ENCODE measurements at regions not wholly inside any gene's neighbourhood (a gene's known extent, or its start where the extent isn't known, plus 50 kb on each side); places are given as distances from the start of the nearest gene placed in this dataset.

GRCh38 chr14:106204063-106204462, 677.7 kb downstream of the TMEM121 start:
- TF ChIP-seq CREB1 (IDR thresholded peaks at IDR 0.05; ENCODE audit: low read depth) (no peak), FOXM1 (IDR thresholded peaks at IDR 0.05; ENCODE audit: borderline replicate concordance, low read depth) (no peak), MAX (IDR thresholded peaks at IDR 0.05) (no peak), USF1 (IDR thresholded peaks at IDR 0.05) (no peak), NFIC (IDR thresholded peaks at IDR 0.05) (no peak), ZBTB7A (IDR thresholded peaks at IDR 0.05; ENCODE audit: low read depth) (no peak), EP300 (IDR thresholded peaks at IDR 0.05; ENCODE audit: borderline replicate concordance) (no peak), TEAD4 (IDR thresholded peaks at IDR 0.05) (no peak), RAD21 (IDR thresholded peaks at IDR 0.05; ENCODE audit: low read depth) (no peak), TCF12 (IDR thresholded peaks at IDR 0.05; ENCODE audit: low read depth) (no peak), TAF1 (IDR thresholded peaks at IDR 0.05; ENCODE audit: low read depth) (no peak), CEBPB (IDR thresholded peaks at IDR 0.05) (no peak), YY1 (IDR thresholded peaks at IDR 0.05; ENCODE audit: low read depth) (no peak), EGR1 (IDR thresholded peaks at IDR 0.05) (no peak), REST (IDR thresholded peaks at IDR 0.05; ENCODE audit: low read depth) (no peak)

GRCh38 chr14:106207316-106207715, 680.9 kb downstream of the TMEM121 start:
- no peak for TF ChIP-seq YY1 (IDR thresholded peaks at IDR 0.05; ENCODE audit: low read depth)
- TF ChIP-seq FOXM1 (IDR thresholded peaks at IDR 0.05; ENCODE audit: borderline replicate concordance, low read depth), result no peak
- TF ChIP-seq CREB1 (IDR thresholded peaks at IDR 0.05; ENCODE audit: low read depth), result no peak
- no peak for TF ChIP-seq TEAD4 (IDR thresholded peaks at IDR 0.05)
- no peak for TF ChIP-seq TCF12 (IDR thresholded peaks at IDR 0.05; ENCODE audit: low read depth)
- no peak for TF ChIP-seq ZBTB7A (IDR thresholded peaks at IDR 0.05; ENCODE audit: low read depth)
- TF ChIP-seq TAF1 (IDR thresholded peaks at IDR 0.05; ENCODE audit: low read depth), result no peak
- TF ChIP-seq REST (IDR thresholded peaks at IDR 0.05; ENCODE audit: low read depth), result no peak

- TF ChIP-seq USF1 (IDR thresholded peaks at IDR 0.05) (no peak), NFIC (IDR thresholded peaks at IDR 0.05) (no peak), EGR1 (IDR thresholded peaks at IDR 0.05) (no peak), MAX (IDR thresholded peaks at IDR 0.05) (no peak), ZBTB7A (IDR thresholded peaks at IDR 0.05; ENCODE audit: low read depth) (no peak), CEBPB (IDR thresholded peaks at IDR 0.05) (no peak), TEAD4 (IDR thresholded peaks at IDR 0.05) (no peak), CREB1 (IDR thresholded peaks at IDR 0.05; ENCODE audit: low read depth) (no peak), FOXM1 (IDR thresholded peaks at IDR 0.05; ENCODE audit: borderline replicate concordance, low read depth) (no peak), RAD21 (IDR thresholded peaks at IDR 0.05; ENCODE audit: low read depth) (no peak), EP300 (IDR thresholded peaks at IDR 0.05; ENCODE audit: borderline replicate concordance) (no peak), REST (IDR thresholded peaks at IDR 0.05; ENCODE audit: low read depth) (no peak), TCF12 (IDR thresholded peaks at IDR 0.05; ENCODE audit: low read depth) (no peak), TAF1 (IDR thresholded peaks at IDR 0.05; ENCODE audit: low read depth) (no peak), YY1 (IDR thresholded peaks at IDR 0.05; ENCODE audit: low read depth) (no peak)
Measured at GRCh38 chr14:106208794-106209193, 682.4 kb downstream of the TMEM121 start.

GRCh38 chr14:106209755-106210154, 683.4 kb downstream of the TMEM121 start:
- no peak for TF ChIP-seq TCF12 (IDR thresholded peaks at IDR 0.05; ENCODE audit: low read depth)
- no peak for TF ChIP-seq CREB1 (IDR thresholded peaks at IDR 0.05; ENCODE audit: low read depth)
- TF ChIP-seq EGR1 (IDR thresholded peaks at IDR 0.05), result no peak
- no peak for TF ChIP-seq EP300 (IDR thresholded peaks at IDR 0.05; ENCODE audit: borderline replicate concordance)
- TF ChIP-seq USF1 (IDR thresholded peaks at IDR 0.05), result no peak
- TF ChIP-seq RAD21 (IDR thresholded peaks at IDR 0.05; ENCODE audit: low read depth), result no peak
- TF ChIP-seq ZBTB7A (IDR thresholded peaks at IDR 0.05; ENCODE audit: low read depth), result no peak
